CD14-positive monocyte (primary cell): ENCODE measurements at regions not wholly inside any gene's neighbourhood (a gene's known extent, or its start where the extent isn't known, plus 50 kb on each side); places are given as distances from the start of the nearest gene placed in this dataset.

Experiments
- DNase-seq, 3 donors: peaks; one replicate each; pipeline ENCODE4 v3.0.0-alpha.2; 2011 to 2022
- H2AFZ ChIP-seq: 2 replicates; pipeline ENCODE4 v1.6.0; 2012; ENCODE audit warnings: mild to moderate bottlenecking, low read depth, low read length, inconsistent platforms; ENCODE audit not compliant: insufficient read depth, poor library complexity, severe bottlenecking
- H3K27ac ChIP-seq, 2 donors: 1 replicate in 1 of 2; 2 replicates in 1 of 2; pipeline ENCODE4 v1.5.1; 2012 to 2013; ENCODE audit warnings: low read length in 2 of 2, control low read depth in 1 of 2, inconsistent platforms in 1 of 2, low read depth in 1 of 2, mild to moderate bottlenecking in 1 of 2
- H3K27me3 ChIP-seq, 2 donors: one replicate each; pipeline versions ENCODE4 v1.6.0 to v1.6.1; 2011 to 2013; ENCODE audit warnings: low read length in 2 of 2; ENCODE audit not compliant: control insufficient read depth in 2 of 2, insufficient read depth in 2 of 2
- H3K36me3 ChIP-seq, 2 donors: replicated peaks in 1 of 2; 1 replicate in 1 of 2; 2 replicates in 1 of 2; pipeline versions ENCODE4 v1.5.1 to v1.6.1; 2012 to 2013; ENCODE audit warnings: low read length in 2 of 2, control low read depth in 1 of 2, inconsistent platforms in 1 of 2, mild to moderate bottlenecking in 1 of 2; ENCODE audit not compliant: insufficient read depth in 2 of 2, control insufficient read depth in 1 of 2
- H3K4me1 ChIP-seq, 2 donors: 1 replicate in 1 of 2; 2 replicates in 1 of 2; pipeline versions ENCODE4 v1.5.1 to v1.6.1; 2012 to 2013; ENCODE audit warnings: low read length in 2 of 2, control low read depth in 1 of 2, inconsistent platforms in 1 of 2, mild to moderate bottlenecking in 1 of 2, moderate library complexity in 1 of 2; ENCODE audit not compliant: insufficient read depth in 2 of 2, control insufficient read depth in 1 of 2
- H3K4me2 ChIP-seq: replicated peaks from 2 replicates; pipeline ENCODE3; 2012; ENCODE audit warnings: low read length, moderate library complexity, mild to moderate bottlenecking; ENCODE audit not compliant: poor library complexity, severe bottlenecking; ENCODE audit errors: extremely low read depth
- H3K4me3 ChIP-seq, 3 experiments: fragments of 200-600 bp in 1 of 3; sonication (generic) in 1 of 3; replicated peaks in 1 of 3; 1 replicate in 2 of 3; 2 replicates in 1 of 3; pipeline ENCODE4 v1.5.1; 2011 to 2013; ENCODE audit warnings: low read length in 3 of 3, mild to moderate bottlenecking in 3 of 3, control low read depth in 2 of 3, low read depth in 2 of 3, inconsistent platforms in 1 of 3, moderate library complexity in 1 of 3
- H3K79me2 ChIP-seq: 2 replicates; pipeline ENCODE4 v1.6.0; 2012; ENCODE audit warnings: mild to moderate bottlenecking, control low read depth, inconsistent platforms, low read length, moderate library complexity; ENCODE audit not compliant: insufficient read depth
- H3K9ac ChIP-seq: 2 replicates; pipeline ENCODE4 v1.6.0; 2017; ENCODE audit warnings: low read length, mild to moderate bottlenecking; ENCODE audit not compliant: insufficient read depth, poor library complexity, severe bottlenecking
- H3K9me3 ChIP-seq, 2 donors: replicated peaks in 1 of 2; 1 replicate in 1 of 2; 2 replicates in 1 of 2; pipeline versions ENCODE4 v1.5.1 to v1.6.1; 2012 to 2013; ENCODE audit warnings: low read length in 2 of 2, control low read depth in 1 of 2; ENCODE audit not compliant: control insufficient read depth in 1 of 2, insufficient read depth in 1 of 2
- H4K20me1 ChIP-seq: 2 replicates; pipeline ENCODE4 v1.6.0; 2012; ENCODE audit warnings: mild to moderate bottlenecking, low read length, control low read depth, moderate library complexity; ENCODE audit not compliant: insufficient read depth
- H3K27ac Mint-ChIP-seq, 7 donors: one replicate each; pipeline ENCODE4 v1.8.0; 2020; ENCODE audit warnings: mild to moderate bottlenecking in 7 of 7, mixed read lengths in 7 of 7, moderate library complexity in 6 of 7, inconsistent platforms in 2 of 7
- H3K27me3 Mint-ChIP-seq, 3 donors: one replicate each; pipeline ENCODE4 v1.8.0; 2021 to 2022; ENCODE audit warnings: low read depth in 3 of 3, mild to moderate bottlenecking in 3 of 3, mixed read lengths in 3 of 3, moderate library complexity in 3 of 3, inconsistent platforms in 1 of 3
- H3K36me3 Mint-ChIP-seq, 2 donors: one replicate each; pipeline ENCODE4 v1.8.0; 2020; ENCODE audit warnings: mixed read lengths in 2 of 2, inconsistent platforms in 1 of 2, mild to moderate bottlenecking in 1 of 2
- H3K4me1 Mint-ChIP-seq: one replicate; pipeline ENCODE4 v1.8.0; 2020; ENCODE audit warnings: mild to moderate bottlenecking, mixed read lengths
- H3K4me3 Mint-ChIP-seq, 2 donors: one replicate each; pipeline ENCODE4 v1.8.0; 2020; ENCODE audit warnings: mild to moderate bottlenecking in 2 of 2, mixed read lengths in 2 of 2, moderate library complexity in 1 of 2
- H3K9me3 Mint-ChIP-seq, 7 donors: one replicate each; pipeline ENCODE4 v1.8.0; 2020 to 2022; ENCODE audit warnings: mixed read lengths in 7 of 7, mild to moderate bottlenecking in 6 of 7, moderate library complexity in 6 of 7, inconsistent platforms in 2 of 7
- WGBS: methylation state at CpG from one replicate; pipeline ENCODE4 v1.1.5; 2013; ENCODE audit warnings: missing lambda C conversion rate; ENCODE audit not compliant: insufficient coverage; 5-methylcytosine and 5-hydroxymethylcytosine counted together
- intact Hi-C, 2 donors: fragments of 100-400 bp; cut with micrococcal nuclease; formaldehyde crosslinking; loops; one replicate each; pipeline versions ENCODE4 v1.15.0 to v1.15.1; 2023
- TF ChIP-seq, protein P1 (sequence below): fragments of 200-600 bp; IDR thresholded peaks from one replicate; pipeline ENCODE4 v1.8.0; 2022; ENCODE audit warnings: antibody characterized with exemption, mild to moderate bottlenecking

DNA sequence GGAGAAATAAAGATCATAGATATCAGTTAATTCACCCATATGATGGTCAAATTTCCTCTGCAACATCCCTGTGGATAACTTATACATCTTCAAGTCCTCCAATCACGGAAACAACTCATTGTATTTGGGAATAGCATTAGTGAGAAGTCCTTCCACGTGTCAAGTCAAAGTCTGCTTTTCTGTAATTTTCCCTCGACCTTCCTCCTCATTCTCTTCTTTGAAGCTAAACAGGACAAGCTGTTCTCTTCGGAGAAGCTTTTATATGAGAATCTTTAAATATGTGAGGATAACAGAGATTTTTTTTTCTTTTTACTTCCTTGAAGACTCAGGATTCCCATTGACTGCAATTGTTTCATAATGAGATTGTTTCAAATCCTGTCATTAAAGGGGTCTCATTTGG, 230.4 kb downstream of the ZPLD1 start:
- Mint-ChIP-seq H3K4me3 (no peak overlapping the region), H3K36me3 (no peaks in the 10 kb centered on the region), H3K27me3 (peaks cover 1 to 4% (median 2%) of the 10 kb centered on the region in 3 donors), H3K27ac (no peak overlapping the region), H3K9me3 (no peaks in the 10 kb centered on the region), H3K4me1 (no peaks in the 10 kb centered on the region)
- Histone ChIP-seq H3K79me2 (no peaks in the 10 kb centered on the region), H4K20me1 (no peaks in the 10 kb centered on the region), H3K9ac (no peak overlapping the region), H3K36me3 (no peaks in the 10 kb centered on the region), H3K27me3 (no peaks in the 10 kb centered on the region), H3K27ac (no peak overlapping the region), H3K4me2 (no peak overlapping the region), H3K4me1 (no peaks in the 10 kb centered on the region), H2AFZ (no peak overlapping the region), H3K4me3 (no peak overlapping the region), H3K9me3 (no peaks in the 10 kb centered on the region)
- no peak for DNase-seq
- no CpG with 5 or more reads among the region's 4 CpGs for WGBS
- intact Hi-C loops, result no loop called here
- TF ChIP-seq, protein P1, sequence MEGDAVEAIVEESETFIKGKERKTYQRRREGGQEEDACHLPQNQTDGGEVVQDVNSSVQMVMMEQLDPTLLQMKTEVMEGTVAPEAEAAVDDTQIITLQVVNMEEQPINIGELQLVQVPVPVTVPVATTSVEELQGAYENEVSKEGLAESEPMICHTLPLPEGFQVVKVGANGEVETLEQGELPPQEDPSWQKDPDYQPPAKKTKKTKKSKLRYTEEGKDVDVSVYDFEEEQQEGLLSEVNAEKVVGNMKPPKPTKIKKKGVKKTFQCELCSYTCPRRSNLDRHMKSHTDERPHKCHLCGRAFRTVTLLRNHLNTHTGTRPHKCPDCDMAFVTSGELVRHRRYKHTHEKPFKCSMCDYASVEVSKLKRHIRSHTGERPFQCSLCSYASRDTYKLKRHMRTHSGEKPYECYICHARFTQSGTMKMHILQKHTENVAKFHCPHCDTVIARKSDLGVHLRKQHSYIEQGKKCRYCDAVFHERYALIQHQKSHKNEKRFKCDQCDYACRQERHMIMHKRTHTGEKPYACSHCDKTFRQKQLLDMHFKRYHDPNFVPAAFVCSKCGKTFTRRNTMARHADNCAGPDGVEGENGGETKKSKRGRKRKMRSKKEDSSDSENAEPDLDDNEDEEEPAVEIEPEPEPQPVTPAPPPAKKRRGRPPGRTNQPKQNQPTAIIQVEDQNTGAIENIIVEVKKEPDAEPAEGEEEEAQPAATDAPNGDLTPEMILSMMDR, result no peak

DNA sequence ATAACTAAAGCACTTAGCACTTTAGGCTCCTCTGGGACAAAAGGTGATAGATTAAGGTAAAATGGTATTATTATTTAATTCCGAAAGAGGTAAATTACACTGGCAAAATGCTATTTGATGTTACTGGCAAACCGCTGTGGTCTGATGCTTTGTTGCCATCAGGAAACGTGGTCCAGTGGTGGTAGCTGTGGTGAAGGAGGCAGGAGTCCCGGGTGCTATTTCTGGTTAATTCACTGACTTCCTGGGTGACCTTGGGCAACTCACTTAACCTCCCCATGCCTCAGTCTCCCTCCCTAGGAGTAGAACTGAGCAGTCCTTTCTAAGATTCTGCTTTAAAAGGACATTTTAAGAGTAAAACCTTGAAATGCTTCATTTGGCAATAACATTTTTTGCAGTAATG, 233.4 kb downstream of the ZPLD1 start:
- H3K9ac ChIP-seq, result no peak overlapping the region
- no peaks in the 10 kb centered on the region for H3K9me3 Mint-ChIP-seq
- no peak overlapping the region for H3K27ac Mint-ChIP-seq
- WGBS, result 100% methylated on average over 1 of the region's 4 CpGs
- no peak overlapping the region for H2AFZ ChIP-seq
- no peak overlapping the region for H3K4me2 ChIP-seq
- no peaks in the 10 kb centered on the region for H3K36me3 Mint-ChIP-seq
- H3K4me1 Mint-ChIP-seq, result no peaks in the 10 kb centered on the region
- H3K27ac ChIP-seq, result no peak overlapping the region
- intact Hi-C loops, result no loop called here
- H3K27me3 ChIP-seq, result no peaks in the 10 kb centered on the region
- no peak overlapping the region for H3K4me3 Mint-ChIP-seq
- peaks cover 1 to 5% (median 2%) of the 10 kb centered on the region in 3 donors for H3K27me3 Mint-ChIP-seq
- H3K4me1 ChIP-seq, result no peaks in the 10 kb centered on the region
- DNase-seq, result no peak
- H4K20me1 ChIP-seq, result no peaks in the 10 kb centered on the region
- no peaks in the 10 kb centered on the region for H3K36me3 ChIP-seq
- H3K79me2 ChIP-seq, result no peaks in the 10 kb centered on the region
- H3K9me3 ChIP-seq, result no peaks in the 10 kb centered on the region
- no peak overlapping the region for H3K4me3 ChIP-seq
- TF ChIP-seq, protein P1, result no peak
